ENCODE measurements at regions not wholly inside any gene's neighbourhood (a gene's known extent, or its start where the extent isn't known, plus 50 kb on each side); places are given as distances from the start of the nearest gene placed in this dataset.

DNA sequence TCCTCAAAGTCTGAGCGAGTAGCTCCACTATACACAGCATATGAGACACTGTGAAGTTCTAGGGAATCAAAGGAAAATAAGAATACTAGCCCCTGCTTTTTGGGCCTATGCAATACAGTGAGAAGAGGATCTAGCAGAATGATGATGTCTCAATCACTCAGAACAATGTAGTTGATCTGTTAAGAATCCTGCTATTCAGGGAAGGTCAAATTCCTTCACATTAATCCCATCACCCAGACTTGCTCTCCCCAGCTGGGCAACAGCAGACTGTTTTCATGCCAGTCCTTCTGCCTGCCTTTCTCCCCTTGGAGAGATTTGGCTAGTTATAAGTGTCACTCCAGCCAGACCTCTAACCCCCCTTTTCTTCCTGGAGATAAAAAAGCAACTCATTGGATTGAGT lies 230.0 kb upstream of the EPHA4 start:
- ChIA-PET POLR2A (no interaction called here), CTCF (no interaction called here)
- ATAC-seq: no peak
- no peaks in the 10 kb centered on the region for H3K27me3 Mint-ChIP-seq (ENCODE audit: low read depth)
- no peak overlapping the region for H3K27ac Mint-ChIP-seq
- no peak for DNase-seq
- no peaks in the 10 kb centered on the region for H3K4me1 Mint-ChIP-seq (ENCODE audit: low read depth)
- H3K4me3 Mint-ChIP-seq: no peak overlapping the region
- no peaks in the 10 kb centered on the region for H3K36me3 Mint-ChIP-seq (ENCODE audit: low read depth)
- H3K9me3 Mint-ChIP-seq (ENCODE audit: insufficient read depth): no peaks in the 10 kb centered on the region

GRCh38 chr2:221792971-221793521 lies 220.9 kb upstream of the EPHA4 start:
- no peak for ATAC-seq
- DNase-seq: no peak
- ChIA-PET POLR2A (no interaction called here), CTCF (no interaction called here)
- no peaks in the 10 kb centered on the region for H3K27me3 Mint-ChIP-seq (ENCODE audit: low read depth)
- H3K4me3 Mint-ChIP-seq: no peak overlapping the region
- no peaks in the 10 kb centered on the region for H3K4me1 Mint-ChIP-seq (ENCODE audit: low read depth)
- no peaks in the 10 kb centered on the region for H3K9me3 Mint-ChIP-seq (ENCODE audit: insufficient read depth)
- no peak overlapping the region for H3K27ac Mint-ChIP-seq
- no peaks in the 10 kb centered on the region for H3K36me3 Mint-ChIP-seq (ENCODE audit: low read depth)

GRCh38 chr2:221791844-221792243 lies 219.7 kb upstream of the EPHA4 start:
- Mint-ChIP-seq H3K4me1 (ENCODE audit: low read depth) (no peaks in the 10 kb centered on the region), H3K36me3 (ENCODE audit: low read depth) (no peaks in the 10 kb centered on the region), H3K27ac (no peak overlapping the region), H3K9me3 (ENCODE audit: insufficient read depth) (no peaks in the 10 kb centered on the region), H3K27me3 (ENCODE audit: low read depth) (no peaks in the 10 kb centered on the region), H3K4me3 (no peak overlapping the region)
- ATAC-seq (no peak), DNase-seq (no peak)
- ChIA-PET CTCF (no interaction called here), POLR2A (no interaction called here)

DNA sequence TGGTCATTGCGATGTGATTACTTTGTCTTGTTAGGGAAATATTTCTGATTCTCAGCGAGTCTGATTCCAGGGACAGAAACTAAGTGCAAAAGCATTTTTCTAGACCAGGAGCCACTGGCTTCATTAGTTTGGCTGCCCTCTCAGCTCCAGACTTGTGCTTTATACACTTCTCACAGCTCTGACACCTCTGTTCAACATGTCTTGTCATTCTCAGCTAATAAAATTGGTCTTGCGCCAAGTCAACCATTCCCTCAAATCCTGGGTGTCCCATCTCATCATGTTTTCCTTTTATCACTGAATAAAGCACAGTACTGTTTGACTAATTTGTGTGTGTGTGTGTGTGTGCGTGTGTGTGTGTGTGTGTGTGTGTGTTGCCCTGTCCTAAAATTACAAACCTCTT lies 215.5 kb upstream of the EPHA4 start:
- Mint-ChIP-seq H3K27me3 (ENCODE audit: low read depth) (no peaks in the 10 kb centered on the region), H3K36me3 (ENCODE audit: low read depth) (no peaks in the 10 kb centered on the region), H3K27ac (no peak overlapping the region), H3K4me3 (no peak overlapping the region), H3K4me1 (ENCODE audit: low read depth) (no peaks in the 10 kb centered on the region), H3K9me3 (ENCODE audit: insufficient read depth) (no peaks in the 10 kb centered on the region)
- ChIA-PET POLR2A (no interaction called here), CTCF (no interaction called here)
- no peak for ATAC-seq
- no peak for DNase-seq

DNA sequence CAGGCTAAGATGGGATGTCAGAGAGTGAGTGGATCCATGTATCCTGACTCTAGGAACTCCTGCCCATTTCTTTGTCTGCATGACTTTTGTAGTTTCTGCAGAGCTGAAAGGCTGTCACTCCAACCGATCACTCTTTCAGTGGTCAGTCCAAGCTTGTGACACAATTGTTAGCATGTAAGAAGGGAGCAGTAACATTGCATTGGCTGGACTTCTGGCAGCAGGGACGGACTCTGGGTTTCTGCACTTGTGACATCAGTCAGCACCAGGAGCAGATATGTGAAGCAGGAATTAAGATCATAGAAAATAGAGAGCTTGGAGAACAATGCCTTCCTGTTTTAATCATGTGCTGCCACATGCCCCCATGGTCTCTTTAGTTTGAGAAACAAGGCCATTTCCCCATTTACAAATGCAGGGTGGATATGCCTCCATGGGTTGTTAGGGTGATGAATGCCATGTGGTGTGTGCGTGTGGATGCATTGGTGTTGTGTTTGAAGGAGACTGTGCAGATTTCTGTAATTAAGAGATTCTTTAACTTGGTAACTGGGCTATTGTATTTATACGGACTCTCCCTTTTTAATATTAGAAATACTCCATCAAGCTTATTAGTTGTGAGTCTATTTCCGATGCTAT lies 214.3 kb upstream of the EPHA4 start:
- DNase-seq: no peak
- Mint-ChIP-seq H3K4me1 (ENCODE audit: low read depth) (no peaks in the 10 kb centered on the region), H3K36me3 (ENCODE audit: low read depth) (no peaks in the 10 kb centered on the region), H3K9me3 (ENCODE audit: insufficient read depth) (no peaks in the 10 kb centered on the region), H3K27ac (no peak overlapping the region), H3K4me3 (no peak overlapping the region), H3K27me3 (ENCODE audit: low read depth) (no peaks in the 10 kb centered on the region)
- ChIA-PET POLR2A (no interaction called here), CTCF (no interaction called here)
- ATAC-seq: no peak

DNA sequence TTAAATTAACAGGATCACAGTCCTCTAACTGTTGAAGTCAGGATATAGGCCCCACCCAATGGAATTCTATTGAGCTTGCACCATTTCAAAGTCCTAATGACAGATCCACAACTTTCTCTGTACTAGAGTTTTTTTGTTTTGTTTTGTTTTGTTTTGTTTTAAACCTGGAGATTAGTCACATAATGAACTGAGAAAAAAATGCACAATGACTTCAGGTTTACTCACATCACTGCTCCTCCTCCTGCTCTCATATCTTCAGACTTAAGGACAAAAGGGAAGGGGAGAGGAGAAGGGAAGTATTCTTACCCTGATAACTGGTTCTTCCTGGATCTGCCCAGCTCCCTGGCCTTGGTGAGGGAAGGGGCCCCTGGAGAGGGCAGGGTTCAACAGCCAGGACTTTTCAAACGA lies 208.2 kb upstream of the EPHA4 start:
- Mint-ChIP-seq H3K4me1 (ENCODE audit: low read depth) (no peaks in the 10 kb centered on the region), H3K9me3 (ENCODE audit: insufficient read depth) (no peaks in the 10 kb centered on the region), H3K36me3 (ENCODE audit: low read depth) (no peaks in the 10 kb centered on the region), H3K27ac (no peak overlapping the region), H3K27me3 (ENCODE audit: low read depth) (no peaks in the 10 kb centered on the region), H3K4me3 (no peak overlapping the region)
- DNase-seq: no peak
- ChIA-PET CTCF (no interaction called here), POLR2A (no interaction called here)
- no peak for ATAC-seq

DNA sequence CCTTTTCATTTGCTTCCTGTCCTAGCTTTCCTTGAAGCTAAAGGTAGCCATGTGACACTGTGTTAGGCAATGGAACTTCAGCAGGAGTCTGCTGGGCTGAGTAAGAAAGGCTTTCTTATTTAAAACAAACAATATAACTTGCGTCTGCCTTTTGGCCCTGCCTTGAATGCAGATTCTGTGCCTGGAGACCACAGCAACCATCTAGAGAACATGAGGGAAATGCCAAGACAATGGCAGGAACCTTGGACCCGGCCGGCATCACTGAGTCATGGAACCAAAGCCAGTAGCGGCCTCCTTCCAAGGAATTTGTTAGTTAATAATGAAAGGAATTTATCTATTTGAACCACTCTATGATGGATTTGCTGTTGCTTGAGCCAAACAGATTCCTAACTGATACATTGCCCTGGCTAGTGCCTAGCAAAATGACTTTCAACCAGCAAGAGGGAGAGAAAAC lies 207.5 kb upstream of the EPHA4 start:
- Mint-ChIP-seq H3K27ac (no peak overlapping the region), H3K36me3 (ENCODE audit: low read depth) (no peaks in the 10 kb centered on the region), H3K9me3 (ENCODE audit: insufficient read depth) (no peaks in the 10 kb centered on the region)

DNA sequence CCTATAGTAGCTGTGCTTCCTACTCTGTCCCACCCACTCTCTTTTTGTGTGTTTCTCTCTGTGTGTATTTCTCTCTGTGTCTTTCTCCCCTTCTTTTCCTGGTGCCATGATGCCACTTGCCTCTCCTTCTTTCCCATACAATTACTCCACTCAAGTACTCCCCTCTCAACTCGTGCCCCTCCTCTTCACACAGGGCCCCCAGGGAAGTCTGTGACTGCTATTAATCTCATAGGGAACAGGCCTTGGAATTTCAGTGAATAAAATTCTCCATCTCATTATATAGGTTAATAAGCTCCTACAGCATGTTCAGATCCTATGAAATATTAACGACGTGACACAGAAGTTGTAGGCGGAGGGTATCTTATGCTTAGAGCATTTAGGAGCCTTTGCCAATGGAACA lies 205.9 kb upstream of the EPHA4 start:
- ChIA-PET CTCF (no interaction called here), POLR2A (no interaction called here)
- no peaks in the 10 kb centered on the region for H3K9me3 Mint-ChIP-seq (ENCODE audit: insufficient read depth)
- H3K36me3 Mint-ChIP-seq (ENCODE audit: low read depth): no peaks in the 10 kb centered on the region
- no peak for DNase-seq
- no peak for ATAC-seq
- no peak overlapping the region for H3K4me3 Mint-ChIP-seq
- H3K27me3 Mint-ChIP-seq (ENCODE audit: low read depth): no peaks in the 10 kb centered on the region
- H3K4me1 Mint-ChIP-seq (ENCODE audit: low read depth): no peaks in the 10 kb centered on the region
- H3K27ac Mint-ChIP-seq: no peak overlapping the region

More for the DNA sequence above, 207.5 kb upstream of the EPHA4 start:
- DNase-seq (no peak), ATAC-seq (no peak)
- H3K27me3 Mint-ChIP-seq (ENCODE audit: low read depth): no peaks in the 10 kb centered on the region
- POLR2A ChIA-PET: no interaction called here
- CTCF ChIA-PET: no interaction called here
- no peaks in the 10 kb centered on the region for H3K4me1 Mint-ChIP-seq (ENCODE audit: low read depth)
- H3K4me3 Mint-ChIP-seq: no peak overlapping the region

DNA sequence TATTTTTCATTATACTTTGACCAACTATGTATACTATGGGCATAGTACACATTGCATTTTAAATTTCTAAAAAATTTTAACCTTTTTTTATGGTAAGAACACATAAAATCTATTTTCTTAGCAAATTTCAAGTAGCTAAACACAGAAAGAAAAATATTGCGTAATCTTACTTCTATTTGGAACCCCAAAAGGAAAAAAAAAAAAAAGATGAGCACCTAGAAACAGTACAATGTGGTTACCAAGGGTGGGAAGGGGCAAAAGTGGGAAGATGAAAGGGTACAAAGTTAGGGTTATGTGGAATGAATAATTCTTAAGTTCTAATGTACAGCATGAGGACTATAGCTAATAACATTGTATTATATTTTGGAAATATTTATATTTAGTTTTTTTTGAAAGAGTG lies 205.0 kb upstream of the EPHA4 start:
- Mint-ChIP-seq H3K27ac (no peak overlapping the region), H3K36me3 (ENCODE audit: low read depth) (no peaks in the 10 kb centered on the region), H3K27me3 (ENCODE audit: low read depth) (no peaks in the 10 kb centered on the region), H3K9me3 (ENCODE audit: insufficient read depth) (no peaks in the 10 kb centered on the region), H3K4me3 (no peak overlapping the region), H3K4me1 (ENCODE audit: low read depth) (no peaks in the 10 kb centered on the region)
- ATAC-seq (no peak), DNase-seq (no peak)
- CTCF ChIA-PET: no interaction called here
- POLR2A ChIA-PET: no interaction called here

DNA sequence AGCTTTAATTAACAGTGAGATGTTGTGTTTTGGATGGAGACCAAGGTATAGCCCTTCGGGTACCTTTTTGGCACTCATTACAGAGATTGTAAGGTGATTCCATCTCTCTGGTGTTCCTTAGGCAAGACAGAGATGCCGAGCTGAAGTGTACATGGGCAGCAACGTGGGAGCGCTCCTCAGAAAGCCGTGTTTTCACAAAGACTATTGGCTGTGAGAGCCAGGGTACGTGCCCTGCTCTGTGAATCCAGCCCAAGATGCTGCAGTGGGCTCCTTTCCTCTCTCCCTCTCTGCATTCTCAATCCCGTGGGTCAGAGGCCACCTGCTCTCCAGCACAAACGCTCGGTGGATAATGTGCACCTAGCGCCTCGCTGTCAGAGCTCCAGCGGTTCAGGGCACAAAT lies 203.0 kb upstream of the EPHA4 start:
- H3K27ac Mint-ChIP-seq: no peak overlapping the region
- ChIA-PET POLR2A (no interaction called here), CTCF (no interaction called here)
- H3K27me3 Mint-ChIP-seq (ENCODE audit: low read depth): no peaks in the 10 kb centered on the region
- ATAC-seq (no peak), DNase-seq (no peak)
- H3K4me3 Mint-ChIP-seq: no peak overlapping the region
- no peaks in the 10 kb centered on the region for H3K36me3 Mint-ChIP-seq (ENCODE audit: low read depth)
- no peaks in the 10 kb centered on the region for H3K9me3 Mint-ChIP-seq (ENCODE audit: insufficient read depth)
- H3K4me1 Mint-ChIP-seq (ENCODE audit: low read depth): no peaks in the 10 kb centered on the region

DNA sequence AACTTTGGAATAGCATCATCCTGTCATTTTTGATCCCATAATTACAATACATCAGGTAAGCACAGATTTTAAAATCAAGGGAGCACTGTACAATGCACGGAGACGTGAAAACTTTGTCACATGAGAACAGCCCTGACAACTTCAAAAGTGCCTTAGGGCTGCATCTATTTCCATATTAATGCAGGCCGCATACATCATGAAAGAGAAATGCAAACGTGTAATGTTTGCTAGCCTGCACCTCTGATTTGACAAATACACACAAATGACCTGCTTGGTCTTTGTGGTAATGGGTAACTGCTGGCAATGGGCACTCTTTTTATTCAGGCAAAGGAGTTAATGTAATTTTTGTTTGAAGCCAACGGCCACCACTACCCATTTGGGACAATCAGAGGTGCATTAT lies 202.0 kb upstream of the EPHA4 start:
- H3K36me3 Mint-ChIP-seq (ENCODE audit: low read depth): no peaks in the 10 kb centered on the region
- no peaks in the 10 kb centered on the region for H3K9me3 Mint-ChIP-seq (ENCODE audit: insufficient read depth)
- ChIA-PET POLR2A (no interaction called here), CTCF (no interaction called here)
- ATAC-seq: no peak
- no peak for DNase-seq
- no peaks in the 10 kb centered on the region for H3K4me1 Mint-ChIP-seq (ENCODE audit: low read depth)
- no peaks in the 10 kb centered on the region for H3K27me3 Mint-ChIP-seq (ENCODE audit: low read depth)
- no peak overlapping the region for H3K4me3 Mint-ChIP-seq
- H3K27ac Mint-ChIP-seq: no peak overlapping the region

DNA sequence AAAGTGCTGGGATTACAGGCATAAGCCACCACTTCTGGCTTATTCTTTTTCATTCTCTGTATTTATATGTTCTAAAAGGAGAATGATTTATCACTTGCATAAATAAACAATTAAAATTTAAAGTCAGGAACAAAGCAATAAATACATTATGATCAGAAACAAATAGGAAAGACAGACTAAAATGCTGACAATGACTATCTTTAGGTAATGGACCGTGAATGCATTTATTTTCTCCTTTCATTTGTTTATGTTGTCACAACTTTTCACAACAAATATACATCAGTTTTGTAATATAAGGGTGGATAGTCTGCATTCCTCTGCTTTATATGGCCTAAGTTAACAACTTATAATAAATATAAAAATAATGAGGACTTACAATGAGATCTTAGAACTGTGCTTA lies 199.2 kb upstream of the EPHA4 start:
- H3K27me3 Mint-ChIP-seq (ENCODE audit: low read depth): no peaks in the 10 kb centered on the region
- H3K4me1 Mint-ChIP-seq (ENCODE audit: low read depth): no peaks in the 10 kb centered on the region
- ChIA-PET POLR2A (no interaction called here), CTCF (no interaction called here)
- H3K36me3 Mint-ChIP-seq (ENCODE audit: low read depth): no peaks in the 10 kb centered on the region
- H3K4me3 Mint-ChIP-seq: no peak overlapping the region
- ATAC-seq (no peak), DNase-seq (no peak)
- H3K9me3 Mint-ChIP-seq (ENCODE audit: insufficient read depth): no peaks in the 10 kb centered on the region
- H3K27ac Mint-ChIP-seq: no peak overlapping the region

All from activated CD8-positive, alpha-beta T cell treated with anti-CD3 and anti-CD28 coated beads, Interleukin-2, amount 10 ng/mL, durations not matched to agents 7 days and 5 days (primary cell).